Activated naive CD8-positive, alpha-beta T cell (primary cell): ENCODE measurements at regions not wholly inside any gene's neighbourhood (a gene's known extent, or its start where the extent isn't known, plus 50 kb on each side); places are given as distances from the start of the nearest gene placed in this dataset.
"Not testable (repeated sequence)": the region's sequence is repeated elsewhere in the genome, so short reads cannot be mapped to it uniquely, and the experiment has no call there.

ENCODE experiments used
- H3K27ac Mint-ChIP-seq: one replicate; pipeline ENCODE4 v1.8.0; 2021; ENCODE audit warnings: mixed read lengths
- H3K27me3 Mint-ChIP-seq: one replicate; pipeline ENCODE4 v1.8.0; 2021; ENCODE audit warnings: mixed read lengths
- H3K36me3 Mint-ChIP-seq: one replicate; pipeline ENCODE4 v1.8.0; 2021; ENCODE audit warnings: mixed read lengths
- H3K4me1 Mint-ChIP-seq: one replicate; pipeline ENCODE4 v1.8.0; 2021; ENCODE audit warnings: low read depth, mixed read lengths
- H3K4me3 Mint-ChIP-seq: one replicate; pipeline ENCODE4 v1.8.0; 2021; ENCODE audit warnings: mild to moderate bottlenecking, mixed read lengths
- H3K9me3 Mint-ChIP-seq: one replicate; pipeline ENCODE4 v1.8.0; 2021; ENCODE audit warnings: low read depth, mixed read lengths

DNA sequence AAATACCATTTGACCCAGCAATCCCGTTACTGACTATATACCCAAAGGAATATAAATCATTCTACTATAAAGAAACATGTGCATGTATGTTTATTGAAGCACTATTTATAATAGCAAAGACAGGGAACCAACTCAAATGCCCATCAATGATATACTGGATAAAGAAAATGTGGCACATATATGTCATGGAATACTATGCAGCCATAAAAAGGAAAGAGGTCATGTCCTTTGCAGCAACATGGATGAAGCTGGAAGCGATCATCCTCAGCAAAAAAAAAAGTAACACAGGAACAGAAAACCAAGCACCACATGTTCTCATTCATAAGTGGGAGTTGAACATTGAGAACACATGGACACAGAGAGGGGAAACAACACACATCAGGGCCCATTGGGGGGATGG, 99.9 kb upstream of the THUMPD2 start:
- not testable (repeated sequence) for H3K27ac Mint-ChIP-seq, H3K4me3 Mint-ChIP-seq, H3K36me3 Mint-ChIP-seq, H3K9me3 Mint-ChIP-seq, H3K4me1 Mint-ChIP-seq, H3K27me3 Mint-ChIP-seq

- no peak overlapping the region for H3K4me3 Mint-ChIP-seq
- H3K9me3 Mint-ChIP-seq, result peaks cover 6% of the 10 kb centered on the region
- peaks cover 2% of the 10 kb centered on the region for H3K36me3 Mint-ChIP-seq
- H3K4me1 Mint-ChIP-seq, result no peaks in the 10 kb centered on the region
- H3K27ac Mint-ChIP-seq, result no peak overlapping the region
- peaks cover 1% of the 10 kb centered on the region for H3K27me3 Mint-ChIP-seq
These were observed 96.8 kb upstream of the THUMPD2 start for GRCh38 chr2:39875914-39876267.

DNA sequence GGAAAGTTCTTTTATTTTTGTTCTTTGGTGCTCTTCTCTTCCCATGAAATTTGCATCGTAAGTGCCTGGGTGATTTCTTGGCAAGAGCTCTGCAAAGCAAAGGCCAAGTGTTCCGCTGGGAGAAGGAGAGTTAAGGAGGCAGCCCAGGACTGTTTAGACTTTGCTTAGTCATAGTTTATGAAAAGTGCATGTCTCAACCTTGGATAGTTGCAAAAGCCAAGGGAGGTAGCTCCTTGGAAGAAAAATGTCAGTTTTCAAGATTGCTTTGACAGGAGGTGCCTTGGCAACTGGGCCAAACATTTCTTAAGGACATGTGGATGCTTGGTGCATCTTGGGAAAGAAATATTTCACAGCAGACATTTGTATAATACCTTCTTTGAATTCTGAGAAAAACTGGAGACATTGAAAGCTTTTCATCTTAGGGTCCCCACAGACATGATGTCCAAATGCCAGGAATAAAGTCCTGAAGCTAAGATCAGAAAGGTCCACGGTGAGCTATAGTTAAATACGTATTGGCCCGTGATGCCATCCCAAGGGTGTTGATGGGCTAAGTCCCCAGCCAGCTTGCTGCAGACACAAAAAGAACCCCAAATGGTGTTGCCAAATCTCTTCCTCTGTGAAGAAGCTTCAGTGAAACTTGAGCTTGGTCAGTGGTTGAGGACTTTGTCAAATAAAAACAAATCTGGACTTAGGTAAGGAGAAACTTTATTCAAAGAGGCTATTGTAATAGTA, 96.3 kb upstream of the THUMPD2 start:
- H3K4me3 Mint-ChIP-seq, result no peak overlapping the region
- H3K27ac Mint-ChIP-seq, result no peak overlapping the region
- H3K27me3 Mint-ChIP-seq, result peaks cover 2% of the 10 kb centered on the region
- H3K36me3 Mint-ChIP-seq, result peaks cover 2% of the 10 kb centered on the region
- H3K4me1 Mint-ChIP-seq, result no peaks in the 10 kb centered on the region
- H3K9me3 Mint-ChIP-seq, result peaks cover under 1% of the 10 kb centered on the region

DNA sequence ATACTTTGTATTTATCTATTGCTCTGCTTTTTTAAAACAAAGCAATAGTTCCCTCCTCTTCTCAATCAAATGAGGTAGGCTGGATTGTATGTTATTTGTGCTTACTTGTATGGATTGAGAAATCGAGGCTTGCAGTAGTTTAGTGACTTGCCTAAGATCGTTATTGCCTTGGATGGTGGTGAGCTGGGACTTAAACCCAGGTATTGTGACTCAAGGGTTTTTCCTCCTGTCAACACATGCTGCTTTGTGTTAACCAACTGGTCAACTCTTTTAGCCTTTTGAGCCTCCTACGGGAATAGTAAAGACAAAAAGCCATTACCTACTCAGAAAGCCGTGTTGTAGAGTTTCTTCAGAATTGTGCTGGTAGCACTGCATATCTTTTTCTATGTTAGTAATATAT, 95.2 kb upstream of the THUMPD2 start:
- peaks cover 4% of the 10 kb centered on the region for H3K27me3 Mint-ChIP-seq

GRCh38 chr2:39873586-39873985, 94.5 kb upstream of the THUMPD2 start:
- Mint-ChIP-seq H3K4me3 (no peak overlapping the region), H3K9me3 (no peaks in the 10 kb centered on the region), H3K27me3 (peaks cover 4% of the 10 kb centered on the region), H3K27ac (no peak overlapping the region), H3K4me1 (no peaks in the 10 kb centered on the region), H3K36me3 (peaks cover 2% of the 10 kb centered on the region)

More for the DNA sequence above, 95.2 kb upstream of the THUMPD2 start:
- Mint-ChIP-seq H3K4me3 (no peak overlapping the region), H3K27ac (no peak overlapping the region), H3K36me3 (peaks cover 2% of the 10 kb centered on the region), H3K4me1 (no peaks in the 10 kb centered on the region), H3K9me3 (no peaks in the 10 kb centered on the region)

GRCh38 chr2:39872748-39873147, 93.7 kb upstream of the THUMPD2 start:
- H3K36me3 Mint-ChIP-seq, result peaks cover 2% of the 10 kb centered on the region
- no peak overlapping the region for H3K27ac Mint-ChIP-seq
- H3K4me3 Mint-ChIP-seq, result no peak overlapping the region
- H3K4me1 Mint-ChIP-seq, result no peaks in the 10 kb centered on the region
- no peaks in the 10 kb centered on the region for H3K9me3 Mint-ChIP-seq
- peaks cover 4% of the 10 kb centered on the region for H3K27me3 Mint-ChIP-seq

GRCh38 chr2:39871291-39871761, 92.3 kb upstream of the THUMPD2 start:
- no peak overlapping the region for H3K27ac Mint-ChIP-seq
- H3K4me3 Mint-ChIP-seq, result no peak overlapping the region
- H3K27me3 Mint-ChIP-seq, result peaks cover 4% of the 10 kb centered on the region
- H3K36me3 Mint-ChIP-seq, result no peaks in the 10 kb centered on the region
- H3K9me3 Mint-ChIP-seq, result no peaks in the 10 kb centered on the region
- H3K4me1 Mint-ChIP-seq, result no peaks in the 10 kb centered on the region

DNA sequence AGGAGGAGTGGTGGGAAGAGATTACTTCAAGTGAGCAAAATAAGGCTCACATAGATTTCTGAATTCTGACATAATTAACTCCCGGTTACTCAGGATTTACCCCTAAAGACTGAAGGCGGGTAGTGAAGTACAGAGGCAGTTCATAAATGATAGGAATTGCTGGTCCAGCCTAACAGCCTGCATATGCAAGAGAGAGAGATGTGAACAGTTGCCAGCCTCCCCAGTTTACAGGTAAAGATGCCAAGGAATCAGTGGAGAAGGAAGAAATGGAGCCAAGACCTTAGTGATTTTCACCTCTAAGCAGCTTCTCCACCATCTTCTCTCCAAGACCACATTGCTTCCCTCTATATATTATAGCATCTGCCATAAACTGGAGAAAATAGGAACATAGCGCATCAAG, 91.8 kb upstream of the THUMPD2 start:
- H3K27me3 Mint-ChIP-seq, result peaks cover 4% of the 10 kb centered on the region
- H3K27ac Mint-ChIP-seq, result no peak overlapping the region
- H3K36me3 Mint-ChIP-seq, result no peaks in the 10 kb centered on the region
- H3K4me3 Mint-ChIP-seq, result no peak overlapping the region
- no peaks in the 10 kb centered on the region for H3K4me1 Mint-ChIP-seq
- H3K9me3 Mint-ChIP-seq, result no peaks in the 10 kb centered on the region

- H3K36me3 Mint-ChIP-seq, result no peaks in the 10 kb centered on the region
- no peaks in the 10 kb centered on the region for H3K9me3 Mint-ChIP-seq
- H3K27me3 Mint-ChIP-seq, result peaks cover 4% of the 10 kb centered on the region
- no peak overlapping the region for H3K27ac Mint-ChIP-seq
- H3K4me3 Mint-ChIP-seq, result no peak overlapping the region
- H3K4me1 Mint-ChIP-seq, result no peaks in the 10 kb centered on the region
These were observed 88.2 kb upstream of the THUMPD2 start for GRCh38 chr2:39867268-39867667.

- Mint-ChIP-seq H3K4me3 (no peak overlapping the region), H3K4me1 (no peaks in the 10 kb centered on the region), H3K36me3 (no peaks in the 10 kb centered on the region), H3K27me3 (peaks cover 6% of the 10 kb centered on the region), H3K27ac (no peak overlapping the region), H3K9me3 (no peaks in the 10 kb centered on the region)
These were observed 86.7 kb upstream of the THUMPD2 start for GRCh38 chr2:39865751-39866150.

DNA sequence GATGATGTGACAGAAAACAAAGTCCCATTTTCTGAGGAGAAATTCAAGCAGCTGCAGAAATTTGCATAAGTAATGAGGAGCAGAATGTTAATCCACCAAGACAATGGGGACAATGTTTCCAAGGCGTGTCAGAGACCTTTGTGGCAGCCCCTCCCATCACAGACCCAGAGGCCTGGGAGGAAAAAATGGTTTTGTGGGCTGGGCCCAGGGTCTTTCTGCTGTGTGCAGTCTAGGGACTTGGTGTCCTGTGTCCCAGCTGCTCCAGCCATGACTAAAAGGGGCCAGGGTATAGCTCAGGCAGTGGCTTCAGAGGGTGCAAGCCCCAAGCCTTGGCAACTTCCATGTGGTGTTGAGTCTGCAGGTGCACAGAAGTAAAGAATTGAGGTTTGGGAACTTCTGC, 84.6 kb upstream of the THUMPD2 start:
- H3K9me3 Mint-ChIP-seq, H3K27ac Mint-ChIP-seq: not testable (repeated sequence)

DNA sequence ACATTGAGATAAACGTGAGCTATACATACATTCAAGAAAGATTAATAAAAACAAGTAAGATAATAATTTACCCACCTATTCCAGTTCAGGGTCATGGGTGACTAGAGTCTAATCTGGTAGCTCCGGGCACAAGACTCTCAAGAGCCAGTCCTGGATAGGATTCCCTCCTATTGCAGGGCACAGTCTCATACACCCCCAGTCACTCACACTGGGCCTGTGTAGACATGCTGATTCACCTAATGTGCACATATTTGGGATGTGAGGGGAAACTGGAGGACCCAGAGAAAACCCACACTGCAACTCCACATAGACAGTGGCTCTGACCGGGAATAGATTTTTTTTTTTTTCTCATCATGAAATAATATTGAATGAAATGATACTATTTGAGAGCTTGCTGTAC, 81.5 kb upstream of the THUMPD2 start:
- H3K27ac Mint-ChIP-seq, result no peak overlapping the region

More for the DNA sequence above, 84.6 kb upstream of the THUMPD2 start:
- H3K27me3 Mint-ChIP-seq, H3K36me3 Mint-ChIP-seq, H3K4me1 Mint-ChIP-seq, H3K4me3 Mint-ChIP-seq: not testable (repeated sequence)

DNA sequence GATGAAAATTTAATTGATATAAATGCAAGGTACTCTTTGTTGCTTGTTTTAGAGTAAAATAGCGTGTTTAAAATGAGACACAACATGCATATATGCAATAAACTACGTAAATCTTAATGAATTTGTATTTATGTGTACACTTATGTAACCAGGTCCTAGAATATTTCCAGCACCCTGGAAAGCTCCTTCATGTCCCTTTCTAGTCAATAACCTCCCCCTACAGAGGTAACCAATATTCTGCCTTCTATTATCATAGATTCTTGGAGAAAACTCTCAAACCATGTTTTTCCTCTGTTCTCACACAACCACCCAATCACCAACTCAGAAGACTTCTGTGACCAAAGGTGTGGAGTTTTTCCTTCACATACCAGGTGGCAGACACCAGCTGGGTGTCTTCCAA, 79.6 kb upstream of the THUMPD2 start:
- no peak overlapping the region for H3K27ac Mint-ChIP-seq
- no peak overlapping the region for H3K4me3 Mint-ChIP-seq
- H3K9me3 Mint-ChIP-seq, result no peaks in the 10 kb centered on the region
- no peaks in the 10 kb centered on the region for H3K4me1 Mint-ChIP-seq
- H3K27me3 Mint-ChIP-seq, result peaks cover 3% of the 10 kb centered on the region
- H3K36me3 Mint-ChIP-seq, result no peaks in the 10 kb centered on the region

More for the DNA sequence above, 81.5 kb upstream of the THUMPD2 start:
- H3K4me3 Mint-ChIP-seq, result no peak overlapping the region
- H3K9me3 Mint-ChIP-seq, result no peaks in the 10 kb centered on the region
- no peaks in the 10 kb centered on the region for H3K36me3 Mint-ChIP-seq
- peaks cover 2% of the 10 kb centered on the region for H3K27me3 Mint-ChIP-seq
- H3K4me1 Mint-ChIP-seq, result no peaks in the 10 kb centered on the region

GRCh38 chr2:39855856-39856255, 76.8 kb upstream of the THUMPD2 start:
- Mint-ChIP-seq H3K4me3 (no peak overlapping the region), H3K27me3 (peaks cover 3% of the 10 kb centered on the region), H3K4me1 (peaks cover 4% of the 10 kb centered on the region), H3K27ac (no peak overlapping the region), H3K36me3 (no peaks in the 10 kb centered on the region), H3K9me3 (no peaks in the 10 kb centered on the region)

DNA sequence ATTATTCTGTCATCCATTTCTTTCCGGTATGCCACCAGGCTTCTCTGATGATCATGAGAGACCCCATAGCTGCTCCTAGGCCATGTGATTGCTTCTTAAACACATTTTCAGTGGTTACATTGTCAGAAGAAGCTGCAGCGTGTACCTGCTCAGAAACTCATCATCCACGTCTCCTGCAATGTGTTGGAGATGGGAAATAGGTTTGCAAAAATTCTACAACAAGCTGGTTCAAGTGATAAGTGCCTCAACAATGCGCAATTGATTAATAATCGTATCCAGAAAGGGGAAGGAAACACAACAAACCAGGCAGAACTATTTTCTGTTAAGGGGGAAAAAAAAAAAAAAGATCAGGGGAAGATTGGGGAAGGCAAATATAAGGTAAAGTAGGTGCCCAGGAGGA, 75.7 kb upstream of the THUMPD2 start:
- Mint-ChIP-seq H3K4me1 (peaks cover 4% of the 10 kb centered on the region), H3K9me3 (no peaks in the 10 kb centered on the region), H3K4me3 (no peak overlapping the region), H3K27me3 (peaks cover 3% of the 10 kb centered on the region), H3K27ac (no peak overlapping the region), H3K36me3 (no peaks in the 10 kb centered on the region)

DNA sequence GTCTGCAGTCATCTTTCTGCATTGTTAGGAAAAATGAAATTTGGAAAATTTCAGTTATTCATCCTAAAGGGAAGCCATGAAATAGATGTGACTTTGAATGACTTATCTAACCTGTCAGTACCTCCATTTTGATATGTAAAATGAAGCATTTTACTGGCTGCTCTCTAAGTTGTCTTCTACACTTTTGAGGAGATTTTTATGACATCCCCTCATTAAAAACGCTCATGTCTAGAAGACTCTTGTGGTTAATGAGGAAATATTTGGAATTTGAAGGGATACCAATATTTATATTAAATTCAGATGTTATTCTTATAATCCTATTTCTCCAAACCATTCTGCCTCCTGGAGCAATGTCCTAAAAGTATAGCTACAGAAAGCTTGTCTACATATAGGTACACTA, 73.8 kb upstream of the THUMPD2 start:
- no peaks in the 10 kb centered on the region for H3K9me3 Mint-ChIP-seq
- H3K4me3 Mint-ChIP-seq, result no peak overlapping the region
- no peaks in the 10 kb centered on the region for H3K36me3 Mint-ChIP-seq
- H3K27me3 Mint-ChIP-seq, result peaks cover 6% of the 10 kb centered on the region
- no peak overlapping the region for H3K27ac Mint-ChIP-seq
- H3K4me1 Mint-ChIP-seq, result peaks cover 4% of the 10 kb centered on the region
